NOMO-1 treated with dmso at 0.1 percent for 144 hours (cell line): ENCODE measurements at regions not wholly inside any gene's neighbourhood (a gene's known extent, or its start where the extent isn't known, plus 50 kb on each side); places are given as distances from the start of the nearest gene placed in this dataset.
"Not testable (repeated sequence)": the region's sequence is repeated elsewhere in the genome, so short reads cannot be mapped to it uniquely, and the experiment has no call there.

Experiments used
- DNase-seq: peaks from one replicate; lab custom pipeline; 2025; ENCODE audit not compliant: unreplicated experiment; lab: John Stamatoyannopoulos, UW

DNA sequence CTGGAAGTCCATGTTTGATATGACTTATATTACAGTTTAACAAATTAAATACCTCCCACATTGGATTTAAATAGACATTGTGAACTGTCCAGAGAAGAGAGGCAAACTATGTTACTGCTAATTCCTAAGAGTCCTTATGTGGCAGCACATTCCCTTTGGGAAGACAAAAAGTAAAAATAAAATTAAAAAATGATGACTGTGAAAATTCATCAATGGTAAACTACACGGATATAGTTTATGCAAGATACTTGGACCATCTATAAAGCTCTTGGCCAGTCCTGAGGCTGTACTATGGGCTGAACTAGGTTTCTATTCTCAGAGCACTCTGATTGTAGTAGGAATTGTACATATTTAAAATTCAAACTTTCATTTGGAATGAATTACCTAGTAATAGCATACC lies 206.4 kb downstream of the LRRK2 start:
- DNase-seq, result no peak

DNA sequence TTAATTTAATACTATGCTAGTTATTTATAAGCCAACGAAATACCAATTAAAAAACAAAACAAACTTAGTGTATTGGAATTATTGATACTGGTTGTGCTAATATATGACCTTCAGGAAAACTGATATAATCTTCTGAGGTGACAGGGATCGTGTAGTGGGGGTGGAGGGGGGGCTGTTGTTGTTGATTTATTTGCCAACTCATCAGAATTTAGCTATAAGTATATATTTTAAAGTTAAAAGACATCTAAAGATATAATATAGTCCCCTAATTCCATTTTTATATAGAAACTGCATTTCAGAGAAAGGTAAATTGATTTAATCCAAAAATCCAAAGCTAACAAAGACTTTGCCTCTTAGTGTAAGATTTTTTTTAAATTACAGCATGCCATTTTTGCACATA lies 210.5 kb downstream of the LRRK2 start:
- no peak for DNase-seq

GRCh38 chr12:40435951-40436350 lies 211.2 kb downstream of the LRRK2 start:
- DNase-seq, result no peak

DNA sequence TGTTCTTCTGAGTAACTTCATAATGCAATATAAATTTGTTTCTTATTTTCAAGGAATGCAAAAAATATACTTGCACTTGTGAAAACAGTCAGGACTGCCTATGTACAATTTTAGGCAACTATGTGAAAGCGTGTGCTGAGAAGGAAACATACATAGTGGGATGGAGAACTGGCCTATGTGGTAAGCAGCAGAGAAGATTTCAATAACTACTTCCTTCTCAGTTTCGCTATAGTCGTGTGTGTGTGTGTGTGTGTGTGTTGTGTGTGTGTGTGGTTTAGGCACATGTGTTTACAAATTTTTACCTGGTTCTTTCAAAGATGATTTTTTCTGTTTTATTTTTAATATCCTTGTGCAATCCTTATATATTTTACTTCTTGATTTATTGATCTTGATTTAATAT lies 211.8 kb downstream of the LRRK2 start:
- peak; percentile 7 for DNase-seq

- DNase-seq, result no peak
Measured at GRCh38 chr12:40439771-40440492, 215.1 kb downstream of the LRRK2 start.

DNA sequence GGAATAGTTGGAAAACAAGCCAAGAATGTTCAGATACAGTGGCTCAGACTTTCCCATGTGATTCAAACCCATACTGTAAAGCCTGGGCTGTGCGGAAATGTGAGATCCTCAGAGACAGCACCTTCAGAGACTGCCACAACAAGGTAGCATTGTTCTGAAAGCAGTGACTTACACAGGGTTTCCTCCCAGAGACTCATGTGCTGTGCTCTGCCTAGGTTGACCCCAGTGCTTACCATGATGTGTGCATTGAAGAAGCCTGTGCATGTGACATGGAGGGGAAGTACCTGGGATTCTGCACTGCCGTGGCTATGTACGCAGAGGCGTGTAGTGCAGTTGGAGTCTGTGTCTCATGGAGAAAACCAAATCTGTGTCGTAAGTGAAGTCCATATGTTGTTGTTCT lies 219.4 kb downstream of the LRRK2 start:
- DNase-seq, result no peak

DNA sequence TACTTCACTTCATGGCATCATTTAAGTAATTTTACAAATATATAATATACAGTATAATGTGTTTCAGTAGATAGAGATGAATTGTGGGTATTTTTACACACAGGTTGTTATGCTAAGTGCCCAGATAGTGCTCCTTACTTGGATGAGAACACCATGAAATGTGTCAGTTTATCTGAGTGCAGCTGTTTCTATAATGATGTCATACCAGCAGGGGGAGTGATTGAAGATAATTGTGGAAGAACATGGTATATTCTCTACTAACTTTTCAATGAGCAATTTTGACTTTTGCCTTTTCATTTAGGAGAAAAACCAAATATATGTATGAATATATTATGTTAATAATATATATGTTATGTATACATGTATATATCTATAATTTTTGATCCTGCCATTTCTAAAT lies 221.6 kb downstream of the LRRK2 start:
- DNase-seq, result no peak

GRCh38 chr12:40448523-40448922 lies 223.7 kb downstream of the LRRK2 start:
- DNase-seq, result not testable (repeated sequence)

- DNase-seq, result no peak
Measured at GRCh38 chr12:40451661-40452060, 226.9 kb downstream of the LRRK2 start.

DNA sequence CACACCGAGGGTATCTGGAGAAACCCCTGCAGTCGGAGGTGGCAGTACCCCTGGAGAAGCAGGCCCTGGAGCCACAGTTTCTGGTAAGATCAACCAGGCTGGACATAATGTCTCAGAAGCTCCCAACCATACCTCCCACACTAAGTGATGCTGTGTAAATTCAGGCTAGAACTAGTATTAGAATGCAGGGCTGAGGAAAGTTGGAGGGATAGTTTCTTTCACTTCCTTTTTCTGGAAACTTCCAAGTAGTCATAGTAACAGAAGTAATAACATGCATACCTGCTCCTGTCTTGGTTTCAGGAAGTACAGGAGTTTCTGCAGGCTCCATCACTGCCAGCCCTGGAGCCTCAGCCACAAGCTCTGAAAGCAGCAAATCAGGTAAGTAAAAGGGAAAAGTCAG lies 228.1 kb upstream of the CNTN1 start:
- DNase-seq, result peak; percentile 22

GRCh38 chr12:40469736-40470135 lies 222.5 kb upstream of the CNTN1 start:
- no peak for DNase-seq

DNA sequence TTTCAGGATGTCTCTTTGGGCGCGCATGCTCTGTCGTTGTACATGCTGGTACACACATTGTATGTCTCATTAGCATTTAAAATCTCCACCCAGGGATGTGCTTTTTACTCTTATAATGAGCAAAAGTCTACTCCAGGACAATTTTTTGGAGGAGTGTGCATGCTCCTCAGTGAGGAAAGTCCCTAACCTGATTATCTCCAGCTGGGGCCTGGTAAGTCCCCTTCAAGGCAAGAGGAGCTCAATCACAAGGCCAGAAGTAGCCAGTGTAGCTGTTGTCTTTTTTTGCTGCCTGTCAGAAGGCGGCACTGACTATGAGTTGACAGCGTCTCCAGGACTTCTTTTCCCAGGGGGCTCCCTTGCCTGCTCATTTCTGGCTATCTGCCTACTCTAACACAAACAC lies 218.3 kb upstream of the CNTN1 start:
- no peak for DNase-seq

- no peak for DNase-seq
Measured at GRCh38 chr12:40474630-40475029, 217.6 kb upstream of the CNTN1 start.

GRCh38 chr12:40499856-40500255 lies 192.4 kb upstream of the CNTN1 start:
- DNase-seq, result no peak

DNA sequence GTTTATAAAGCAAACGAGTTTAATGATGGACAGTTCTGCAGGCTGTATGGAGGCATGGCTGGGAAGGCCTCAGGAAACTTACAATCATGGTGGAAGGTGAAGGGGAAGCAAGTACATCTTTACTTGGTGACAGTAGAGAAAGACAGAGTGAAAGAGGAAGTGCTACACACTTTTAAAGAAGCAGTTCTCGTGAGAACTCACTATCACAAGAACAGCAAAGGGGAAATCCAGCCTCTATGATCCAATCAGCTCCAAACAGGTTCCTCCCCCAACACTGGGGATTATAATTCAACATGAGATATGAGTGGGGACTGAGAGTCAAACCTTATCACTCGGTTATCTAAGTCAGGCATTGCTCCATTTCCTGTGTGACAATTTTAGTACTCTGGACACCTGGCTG lies 189.9 kb upstream of the CNTN1 start:
- no peak for DNase-seq

GRCh38 chr12:40505327-40505726 lies 186.9 kb upstream of the CNTN1 start:
- no peak for DNase-seq

DNA sequence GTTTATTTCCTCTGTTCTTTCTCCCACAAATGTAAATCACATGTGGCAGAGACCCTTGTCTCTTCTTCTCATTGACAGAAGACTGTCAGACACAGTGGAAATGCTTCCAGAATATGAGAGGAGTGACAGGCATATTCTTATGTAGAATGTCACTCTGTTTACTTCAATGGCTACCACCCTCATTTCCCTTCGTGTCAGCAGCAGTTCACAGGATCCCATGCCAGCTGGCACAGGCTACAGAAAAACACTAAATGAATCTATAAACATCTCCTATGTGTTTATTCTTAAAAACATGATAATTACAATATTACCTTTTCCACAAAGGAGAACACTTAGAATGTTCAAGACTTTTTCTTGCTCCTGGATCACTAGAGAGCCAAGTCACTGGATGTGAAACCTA lies 183.8 kb upstream of the CNTN1 start:
- DNase-seq, result no peak

DNA sequence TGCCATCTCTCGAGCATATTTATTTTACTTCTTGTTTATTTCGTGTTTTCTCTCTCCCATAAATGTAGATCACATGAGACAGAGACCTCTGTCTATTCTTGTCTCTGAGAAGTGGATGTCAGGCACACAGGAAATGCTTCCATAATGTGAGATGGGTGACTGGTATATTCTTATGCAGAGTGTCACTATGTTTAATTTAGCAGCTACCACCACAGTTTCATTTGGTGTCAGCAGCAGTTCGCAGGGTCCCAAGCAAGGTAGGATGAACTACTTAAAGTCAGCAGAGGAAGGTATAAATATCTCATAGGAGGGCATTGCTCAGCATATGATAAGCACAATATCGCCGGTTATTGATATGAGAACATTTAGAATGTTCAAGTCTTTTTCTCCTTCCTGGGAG lies 180.9 kb upstream of the CNTN1 start:
- no peak for DNase-seq

DNA sequence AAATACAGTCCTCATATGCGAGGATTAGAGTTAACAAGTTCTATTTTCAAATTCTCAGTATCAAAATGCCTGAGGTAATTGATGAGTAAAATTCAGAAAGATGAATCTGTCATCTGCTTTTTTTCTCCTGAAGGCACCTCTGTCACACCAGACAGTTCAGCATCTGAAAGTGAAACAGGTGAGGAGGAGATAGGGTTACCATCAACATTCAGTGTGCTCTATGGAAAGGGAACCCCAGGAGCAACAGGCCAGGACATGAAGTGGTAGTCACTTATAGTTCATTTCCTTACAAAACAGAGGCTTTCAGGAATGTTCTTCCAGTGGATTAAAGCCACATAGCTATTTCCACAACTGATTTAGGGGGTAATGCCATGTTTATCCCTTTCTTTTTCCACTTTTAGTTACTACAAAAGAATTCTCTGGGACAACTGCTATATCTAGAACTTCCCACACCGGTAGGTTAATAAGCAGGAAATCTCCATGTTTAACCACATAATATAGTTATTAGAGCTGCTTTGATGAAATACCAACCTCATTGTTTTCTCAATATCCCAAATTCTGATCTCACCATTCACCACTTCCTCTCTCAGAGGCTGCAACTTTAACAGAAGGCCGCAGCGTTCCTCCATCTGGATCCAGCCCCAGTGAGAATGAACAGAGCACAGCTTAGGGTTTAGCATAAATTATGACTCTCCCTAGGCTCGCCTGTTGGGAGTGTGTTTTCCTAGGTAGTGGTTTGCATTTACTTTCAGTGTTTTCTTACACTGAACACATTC lies 177.0 kb upstream of the CNTN1 start:
- peak; percentile 52 for DNase-seq

DNA sequence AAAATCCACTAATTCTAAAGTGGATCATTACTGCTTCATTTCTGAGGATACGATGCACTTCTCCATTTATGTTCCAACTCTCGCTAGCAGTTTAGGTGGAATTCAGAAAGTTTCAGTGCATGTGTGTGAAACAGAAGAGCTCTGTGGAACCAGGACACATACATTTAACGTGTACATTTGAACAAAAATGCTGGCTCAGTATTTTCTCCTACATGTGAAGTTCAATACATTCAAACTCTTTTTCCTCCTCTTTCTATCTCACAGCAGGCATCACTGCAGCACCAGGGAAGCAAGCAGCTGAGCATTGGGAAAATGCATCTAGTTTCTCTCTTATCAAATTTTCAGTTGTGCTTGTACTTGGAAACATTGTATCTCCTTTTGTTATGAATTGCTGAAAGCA lies 169.4 kb upstream of the CNTN1 start:
- no peak for DNase-seq

DNA sequence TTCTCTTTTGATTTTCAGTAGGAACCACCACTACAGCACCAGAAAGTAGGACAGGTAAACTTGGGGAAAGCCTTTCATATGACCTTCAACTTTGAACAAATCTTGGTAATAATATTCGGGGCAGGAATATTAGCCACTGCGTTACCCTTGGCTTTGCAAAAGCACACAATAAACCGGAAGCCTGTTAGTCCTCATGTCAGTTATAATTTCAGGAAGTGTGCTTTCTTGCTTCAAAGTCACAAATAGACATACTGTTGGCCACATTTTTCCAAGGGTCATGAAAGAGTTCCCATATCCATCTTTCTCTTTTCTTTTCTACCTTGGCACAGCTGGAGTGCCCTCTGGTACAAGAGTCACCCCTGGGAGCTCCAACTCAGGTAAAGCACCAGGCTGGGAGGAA lies 167.2 kb upstream of the CNTN1 start:
- DNase-seq, result peak; percentile 66

GRCh38 chr12:40534828-40535227 lies 157.4 kb upstream of the CNTN1 start:
- DNase-seq, result no peak

- no peak for DNase-seq
Measured at GRCh38 chr12:40551466-40551865, 140.8 kb upstream of the CNTN1 start.
